Fibroblast of lung (primary cell): ENCODE measurements at regions not wholly inside any gene's neighbourhood (a gene's known extent, or its start where the extent isn't known, plus 50 kb on each side); places are given as distances from the start of the nearest gene placed in this dataset.

Experiments used
- CTCF ChIP-seq, 2 donors: IDR thresholded peaks in 1 of 2; conservative IDR thresholded peaks in 1 of 2; 1 replicate in 1 of 2; 2 replicates in 1 of 2; pipeline ENCODE4 v1.5.1; 2011 to 2012; ENCODE audit warnings: low read length in 2 of 2, control low read depth in 1 of 2, inconsistent platforms in 1 of 2, low read depth in 1 of 2, mild to moderate bottlenecking in 1 of 2
- EZH2 ChIP-seq: IDR thresholded peaks from 2 replicates; pipeline ENCODE4 v1.5.1; 2012; ENCODE audit warnings: low read length, control low read depth, mild to moderate bottlenecking; ENCODE audit errors: missing control alignments

- no peak for TF ChIP-seq CTCF (conservative IDR thresholded peaks at IDR 0.05 in 1 of 2, IDR thresholded peaks at IDR 0.05 in 1 of 2; ENCODE audit: low read depth in 1 of 2, low read length in 2 of 2)
- no peak for TF ChIP-seq EZH2
These were observed 82.7 kb upstream of the GPM6B start for GRCh38 chrX:13899607-13900006.
